HG03565 (cell line): ENCODE measurements at regions not wholly inside any gene's neighbourhood (a gene's known extent, or its start where the extent isn't known, plus 50 kb on each side); places are given as distances from the start of the nearest gene placed in this dataset.

Source experiments
- ATAC-seq: cut with Tn5 transposase; IDR thresholded peaks from one replicate; pipeline ENCODE4 v1.9.1; 2021; ENCODE audit warnings: mild to moderate bottlenecking, moderate library complexity; ENCODE audit not compliant: unreplicated experiment

- ATAC-seq, result no peak
Observed at GRCh38 chr5:167889276-167889675, 402.2 kb upstream of the WWC1 start.

GRCh38 chr5:167892352-167893115 is 398.9 kb upstream of the WWC1 start:
- ATAC-seq, result no peak

GRCh38 chr5:167893271-167893670 is 398.2 kb upstream of the WWC1 start:
- no peak for ATAC-seq

- no peak for ATAC-seq
Observed at GRCh38 chr5:167894631-167895472, 396.6 kb upstream of the WWC1 start.

- ATAC-seq, result no peak
Observed at GRCh38 chr5:167895899-167896659, 395.4 kb upstream of the WWC1 start.

GRCh38 chr5:167896814-167897213 is 394.6 kb upstream of the WWC1 start:
- no peak for ATAC-seq

- ATAC-seq, result no peak
Observed at GRCh38 chr5:167897371-167897770, 394.1 kb upstream of the WWC1 start.

- no peak for ATAC-seq
Observed at GRCh38 chr5:167898361-167899042, 392.9 kb upstream of the WWC1 start.

GRCh38 chr5:167899490-167900070 is 391.9 kb upstream of the WWC1 start:
- no peak for ATAC-seq

GRCh38 chr5:167900340-167900935 is 391.0 kb upstream of the WWC1 start:
- ATAC-seq, result no peak

- ATAC-seq, result no peak
Observed at GRCh38 chr5:167902298-167902697, 389.1 kb upstream of the WWC1 start.

- ATAC-seq, result no peak
Observed at GRCh38 chr5:167903243-167903642, 388.2 kb upstream of the WWC1 start.

- ATAC-seq, result no peak
Observed at GRCh38 chr5:167903659-167904058, 387.8 kb upstream of the WWC1 start.

- no peak for ATAC-seq
Observed at GRCh38 chr5:167905919-167906853, 385.3 kb upstream of the WWC1 start.

- no peak for ATAC-seq
Observed at GRCh38 chr5:167908606-167909005, 382.8 kb upstream of the WWC1 start.

GRCh38 chr5:167912941-167913665 is 378.3 kb upstream of the WWC1 start:
- ATAC-seq, result no peak

GRCh38 chr5:167915237-167915636 is 376.2 kb upstream of the WWC1 start:
- ATAC-seq, result no peak

- no peak for ATAC-seq
Observed at GRCh38 chr5:167916261-167916691, 375.2 kb upstream of the WWC1 start.
